SK-N-SH treated with all-trans-retinoic acid at 6 μM for 48 hours (cell line): ENCODE measurements at regions not wholly inside any gene's neighbourhood (a gene's known extent, or its start where the extent isn't known, plus 50 kb on each side); places are given as distances from the start of the nearest gene placed in this dataset.
"Not testable (repeated sequence)": the region's sequence is repeated elsewhere in the genome, so short reads cannot be mapped to it uniquely, and the experiment has no call there.

Source experiments
- ATAC-seq: fragments of 200-7000 bp; cut with Tn5 transposase; 3 replicates; pipeline ENCODE4 v1.9.1; 2020; ENCODE audit warnings: mild to moderate bottlenecking, moderate library complexity
- BACH2 ChIP-seq: fragments of 250-450 bp; sonication (Bioruptor Pico); IDR thresholded peaks from 2 replicates; pipeline ENCODE4 v1.9.0; 2021; ENCODE audit warnings: mild to moderate bottlenecking, borderline replicate concordance
- CREB5 ChIP-seq: fragments of 250-450 bp; sonication (Bioruptor Pico); IDR thresholded peaks from 2 replicates; pipeline ENCODE4 v1.5.1; 2020; ENCODE audit warnings: low read depth, mild to moderate bottlenecking, moderate library complexity
- CSDC2 ChIP-seq: fragments of 250-450 bp; sonication (Bioruptor Pico); IDR thresholded peaks from 2 replicates; pipeline ENCODE4 v1.5.0; 2020; ENCODE audit warnings: mild to moderate bottlenecking, moderate library complexity
- CSRNP3 ChIP-seq: fragments of 250-450 bp; sonication (Bioruptor Pico); IDR thresholded peaks from 2 replicates; pipeline ENCODE4 v1.5.1; 2021; ENCODE audit warnings: mild to moderate bottlenecking, moderate library complexity
- ESRRG ChIP-seq: fragments of 250-450 bp; sonication (Bioruptor Pico); IDR thresholded peaks from 2 replicates; pipeline ENCODE4 v1.6.1; 2021; ENCODE audit warnings: mild to moderate bottlenecking
- GLIS3 ChIP-seq: fragments of 250-450 bp; sonication (Bioruptor Pico); IDR thresholded peaks from 2 replicates; pipeline ENCODE4 v1.5.0; 2020; ENCODE audit warnings: mild to moderate bottlenecking, moderate library complexity
- OSR1 ChIP-seq: fragments of 250-450 bp; sonication (Bioruptor Pico); IDR thresholded peaks from 2 replicates; pipeline ENCODE4 v1.8.0; 2022; ENCODE audit warnings: moderate library complexity, mild to moderate bottlenecking, inconsistent platforms
- POU6F1 ChIP-seq: fragments of 250-450 bp; sonication (Bioruptor Pico); IDR thresholded peaks from 2 replicates; pipeline ENCODE4 v1.8.0; 2021; ENCODE audit warnings: low read depth, mild to moderate bottlenecking, moderate library complexity, borderline replicate concordance
- RARB ChIP-seq: fragments of 250-450 bp; sonication (Bioruptor Pico); IDR thresholded peaks from 2 replicates; pipeline ENCODE4 v1.8.0; 2021; ENCODE audit warnings: mild to moderate bottlenecking, moderate library complexity
- SNAI2 ChIP-seq: fragments of 250-450 bp; sonication (Bioruptor Pico); IDR thresholded peaks from 2 replicates; pipeline ENCODE4 v1.5.0; 2020; ENCODE audit warnings: mild to moderate bottlenecking, moderate library complexity
- TCF4 ChIP-seq: fragments of 250-450 bp; sonication (Bioruptor Pico); IDR thresholded peaks from 2 replicates; pipeline ENCODE4 v1.8.0; 2021; ENCODE audit warnings: mild to moderate bottlenecking, moderate library complexity, borderline replicate concordance
- TOX ChIP-seq: fragments of 250-450 bp; sonication (Bioruptor Pico); IDR thresholded peaks from 2 replicates; pipeline ENCODE4 v1.8.0; 2021; ENCODE audit warnings: mild to moderate bottlenecking, moderate library complexity, borderline replicate concordance
- TSHZ2 ChIP-seq: fragments of 250-450 bp; sonication (Bioruptor Pico); IDR thresholded peaks from 2 replicates; pipeline ENCODE4 v1.5.0; 2020; ENCODE audit warnings: mild to moderate bottlenecking, moderate library complexity
- ZFP3 ChIP-seq: fragments of 250-450 bp; sonication (Bioruptor Pico); IDR thresholded peaks from 2 replicates; pipeline ENCODE4 v1.5.0; 2020; ENCODE audit warnings: mild to moderate bottlenecking, moderate library complexity
- ZNF565 ChIP-seq: fragments of 450-650 bp; formaldehyde crosslinking; conservative IDR thresholded peaks from 2 replicates; pipeline ENCODE4 v1.5.0; 2020; ENCODE audit warnings: low read depth, mild to moderate bottlenecking, moderate library complexity
- ZNF70 ChIP-seq: fragments of 450-650 bp; formaldehyde crosslinking; IDR thresholded peaks from 2 replicates; pipeline ENCODE4 v1.5.0; 2020; ENCODE audit warnings: mild to moderate bottlenecking, moderate library complexity
- ZNF8 ChIP-seq: fragments of 450-650 bp; formaldehyde crosslinking; IDR thresholded peaks from 2 replicates; pipeline ENCODE4 v1.5.0; 2020; ENCODE audit warnings: mild to moderate bottlenecking, moderate library complexity

GRCh38 chr3:176609361-176609760 is 587.9 kb downstream of the TBL1XR1 start:
- no peak for ATAC-seq
- no peak for TF ChIP-seq SNAI2 (CRISPR knock-in tag)

GRCh38 chr3:176605553-176605952 is 591.7 kb downstream of the TBL1XR1 start:
- ATAC-seq = not testable (repeated sequence)

GRCh38 chr3:176595307-176595706 is 602.0 kb downstream of the TBL1XR1 start:
- TF ChIP-seq ZNF565 (CRISPR knock-in tag) = no peak
- no peak for TF ChIP-seq GLIS3 (CRISPR knock-in tag)
- TF ChIP-seq TOX = no peak
- TF ChIP-seq BACH2 (CRISPR knock-in tag) = no peak
- no peak for TF ChIP-seq ESRRG (CRISPR knock-in tag)
- TF ChIP-seq ZFP3 = no peak
- TF ChIP-seq OSR1 (CRISPR knock-in tag) = no peak
- no peak for TF ChIP-seq ZNF8 (CRISPR knock-in tag)
- no peak for TF ChIP-seq CSDC2
- no peak for TF ChIP-seq CREB5 (CRISPR knock-in tag)
- no peak for TF ChIP-seq POU6F1 (CRISPR knock-in tag)
- TF ChIP-seq TSHZ2 (CRISPR knock-in tag) = no peak
- ATAC-seq = no peak

GRCh38 chr3:176590722-176591121 is 606.6 kb downstream of the TBL1XR1 start:
- TF ChIP-seq CSRNP3 (CRISPR knock-in tag) = no peak
- no peak for TF ChIP-seq ZNF8 (CRISPR knock-in tag)
- no peak for TF ChIP-seq ESRRG (CRISPR knock-in tag)
- TF ChIP-seq TOX = no peak
- TF ChIP-seq POU6F1 (CRISPR knock-in tag) = no peak
- ATAC-seq = no peak

GRCh38 chr3:176587089-176587488 is 610.2 kb downstream of the TBL1XR1 start:
- ATAC-seq = no peak
- no peak for TF ChIP-seq ZNF70
- TF ChIP-seq CREB5 (CRISPR knock-in tag) = no peak
- no peak for TF ChIP-seq CSRNP3 (CRISPR knock-in tag)
- TF ChIP-seq TCF4 (CRISPR knock-in tag) = no peak
- no peak for TF ChIP-seq TOX
- TF ChIP-seq GLIS3 (CRISPR knock-in tag) = no peak
- no peak for TF ChIP-seq ZNF565 (CRISPR knock-in tag)
- no peak for TF ChIP-seq ZNF8 (CRISPR knock-in tag)
- TF ChIP-seq ESRRG (CRISPR knock-in tag) = no peak
- no peak for TF ChIP-seq RARB
- TF ChIP-seq TSHZ2 (CRISPR knock-in tag) = no peak
